Amniotic epithelial cell (primary cell): ENCODE measurements at regions not wholly inside any gene's neighbourhood (a gene's known extent, or its start where the extent isn't known, plus 50 kb on each side); places are given as distances from the start of the nearest gene placed in this dataset.

ENCODE experiments used
- DNase-seq: peaks from one replicate; pipeline ENCODE4 v3.0.0-alpha.2; 2010; ENCODE audit warnings: low read depth

DNA sequence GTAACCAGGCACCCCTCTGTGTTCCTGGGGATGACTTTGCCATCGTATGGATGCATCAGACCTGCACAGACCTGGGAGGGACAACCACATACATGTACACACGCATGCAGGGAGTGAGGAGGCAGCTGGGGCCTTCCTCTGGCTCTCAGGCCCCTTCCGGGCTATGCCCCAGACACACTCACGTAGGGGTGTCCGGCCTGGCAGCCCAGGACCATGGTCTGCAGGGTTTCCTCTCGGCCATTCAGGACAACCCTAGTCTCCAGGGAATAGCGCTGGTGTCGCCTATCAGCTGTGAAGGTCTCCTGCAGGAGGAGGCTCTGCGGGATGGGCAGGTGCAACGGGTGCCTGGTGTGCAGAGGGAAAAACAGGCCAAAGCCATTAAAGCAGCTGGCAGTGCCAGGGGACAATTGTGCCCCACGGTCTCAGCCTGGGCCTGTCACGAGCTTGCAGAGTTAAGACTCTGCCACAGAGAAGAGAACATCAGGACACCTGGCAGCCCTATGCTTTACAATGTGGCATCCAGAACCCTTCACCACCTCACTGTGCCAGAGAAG is 101.4 kb downstream of the RMI2 start:
- no peak for DNase-seq

DNA sequence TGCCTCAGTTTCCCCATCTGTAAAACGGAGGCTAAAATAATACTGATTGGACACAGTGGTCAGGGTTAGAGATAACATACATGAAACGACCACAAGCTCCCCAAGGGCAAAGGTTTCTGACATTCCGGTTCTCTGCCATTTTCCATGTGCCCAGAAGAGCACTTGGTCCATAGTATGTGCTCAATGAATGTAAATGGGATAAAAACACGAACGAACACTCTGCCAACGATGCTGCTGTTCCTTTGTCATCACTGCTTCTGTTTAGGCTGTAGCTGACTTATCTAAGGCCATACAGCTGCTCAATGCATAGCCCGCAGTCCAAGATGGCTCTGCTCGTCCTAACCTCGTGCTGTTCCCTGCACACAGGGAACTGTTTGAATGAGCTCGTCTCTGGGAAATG is 102.0 kb downstream of the RMI2 start:
- DNase-seq = no peak

DNA sequence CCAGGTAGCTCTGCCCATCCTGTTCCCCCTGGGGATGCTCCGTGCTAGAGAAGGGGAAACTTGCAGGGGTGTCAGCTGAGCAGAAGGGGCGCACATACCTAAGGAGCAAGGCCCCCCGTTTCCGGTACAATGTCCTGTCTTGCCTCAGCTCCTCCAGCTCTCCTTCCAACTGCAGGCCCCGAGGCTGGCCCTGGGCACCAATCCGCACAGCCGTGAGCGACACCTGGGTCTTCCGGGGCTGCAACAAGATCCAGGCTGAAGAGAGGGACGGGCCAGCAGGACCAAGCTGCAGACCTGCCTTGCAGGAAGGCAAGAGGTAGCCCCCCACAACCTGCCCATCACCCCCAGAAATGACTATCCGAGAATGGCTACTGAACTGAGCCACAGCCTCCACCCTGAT is 102.6 kb downstream of the RMI2 start:
- no peak for DNase-seq

DNA sequence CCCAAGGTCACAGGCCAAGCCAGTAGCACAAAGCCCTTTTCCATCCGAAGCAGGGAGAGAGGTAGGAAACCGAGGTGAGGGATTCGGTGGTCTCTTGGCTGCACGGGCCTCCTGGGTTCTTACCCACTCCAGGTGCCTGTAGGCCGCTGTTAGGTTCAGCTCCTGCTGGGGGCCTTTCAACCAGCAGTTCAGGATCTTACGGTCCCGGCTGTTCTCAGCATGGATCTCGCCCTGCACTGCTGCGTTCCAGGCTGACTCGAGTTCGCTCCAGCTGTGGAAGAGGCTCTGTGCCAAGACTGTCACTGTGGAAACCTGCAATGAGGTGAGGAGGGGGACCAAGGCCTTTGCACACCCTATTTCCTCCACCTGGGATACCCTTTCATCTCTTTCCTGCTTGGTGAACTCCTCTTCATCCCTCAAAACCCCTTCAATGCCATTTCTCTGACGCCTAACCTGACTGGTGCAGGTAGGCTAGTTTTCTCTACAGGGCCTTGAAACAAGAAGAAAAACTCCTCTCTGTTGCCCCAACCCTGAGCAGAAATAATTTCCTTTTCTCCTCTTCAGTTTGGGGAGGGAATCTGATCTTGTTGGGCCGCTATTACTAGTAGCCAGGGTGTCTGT is 103.6 kb downstream of the RMI2 start:
- DNase-seq = no peak

- no peak for DNase-seq
Observed at GRCh38 chr16:11449716-11450115, 104.5 kb downstream of the RMI2 start.

DNA sequence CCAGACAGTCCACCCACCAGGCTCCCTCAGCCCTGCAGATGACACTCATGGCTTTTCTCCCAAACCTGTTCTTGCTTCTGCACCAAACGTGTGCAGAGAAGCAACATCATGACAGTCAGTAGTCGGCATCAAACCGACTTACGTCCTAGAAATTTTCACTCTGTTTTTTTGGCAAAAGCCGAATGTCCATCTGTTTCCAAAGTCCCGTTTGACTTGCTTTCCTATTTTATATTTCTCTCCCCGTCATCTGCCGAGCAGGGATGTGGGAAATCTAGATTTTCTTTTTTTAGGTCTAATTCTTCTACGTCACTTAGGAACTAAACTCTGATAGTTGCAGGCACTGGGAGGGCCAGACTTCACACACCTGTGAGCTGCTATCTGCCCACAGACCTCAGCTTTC is 104.9 kb downstream of the RMI2 start:
- no peak for DNase-seq

DNA sequence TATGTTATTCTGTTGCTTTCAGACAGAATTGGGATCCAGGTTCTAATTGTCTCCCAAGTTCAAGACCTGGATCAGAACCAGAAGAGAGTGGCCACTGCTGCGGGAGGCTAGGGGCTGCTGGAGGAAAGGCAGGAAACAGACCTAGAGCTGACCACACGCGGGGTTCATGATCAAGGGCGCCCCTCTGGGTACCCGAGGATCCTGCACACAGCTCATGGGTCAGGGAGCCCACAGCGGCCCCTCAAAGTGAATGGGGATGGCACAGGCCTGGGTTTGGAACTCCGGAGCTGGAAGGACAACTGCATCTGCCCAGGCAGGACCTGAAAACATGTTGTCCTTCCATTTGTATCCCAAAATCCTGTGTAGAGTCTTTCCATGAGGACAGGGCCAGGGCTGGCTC is 107.0 kb downstream of the RMI2 start:
- DNase-seq = no peak

DNA sequence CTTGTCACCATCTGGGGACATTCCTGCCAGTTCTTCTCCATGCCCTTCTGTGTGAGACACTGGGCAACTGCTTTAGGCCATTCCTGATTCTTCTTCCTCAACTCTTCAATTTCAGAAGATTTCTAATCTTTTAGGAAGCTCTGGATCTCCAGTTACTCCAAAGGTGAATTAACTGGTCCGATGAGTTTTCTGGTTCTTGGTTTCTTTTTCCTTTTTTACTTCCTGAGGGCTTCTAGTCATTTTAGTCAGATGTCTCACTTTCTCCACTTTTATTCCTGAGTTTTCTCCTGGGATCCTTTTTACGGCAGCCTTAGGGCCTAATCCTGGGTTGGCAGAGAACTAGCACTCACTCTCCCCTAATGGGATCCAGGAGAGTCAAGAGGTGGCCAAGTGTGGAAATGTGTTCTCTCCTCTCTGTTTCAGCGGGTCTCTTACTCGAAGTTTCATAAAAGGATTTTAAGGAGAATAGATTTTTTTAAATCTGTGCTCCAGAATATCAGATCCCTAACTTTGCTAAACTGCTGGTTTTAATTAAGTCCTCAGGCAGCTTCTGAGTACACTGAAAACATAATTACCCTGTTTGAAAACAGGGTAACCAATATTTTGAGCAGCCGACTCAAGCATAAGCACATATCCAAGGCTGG is 107.6 kb downstream of the RMI2 start:
- no peak for DNase-seq

- no peak for DNase-seq
Observed at GRCh38 chr16:11456741-11457140, 111.5 kb downstream of the RMI2 start.

GRCh38 chr16:11459722-11460121 is 114.5 kb downstream of the RMI2 start:
- no peak for DNase-seq

DNA sequence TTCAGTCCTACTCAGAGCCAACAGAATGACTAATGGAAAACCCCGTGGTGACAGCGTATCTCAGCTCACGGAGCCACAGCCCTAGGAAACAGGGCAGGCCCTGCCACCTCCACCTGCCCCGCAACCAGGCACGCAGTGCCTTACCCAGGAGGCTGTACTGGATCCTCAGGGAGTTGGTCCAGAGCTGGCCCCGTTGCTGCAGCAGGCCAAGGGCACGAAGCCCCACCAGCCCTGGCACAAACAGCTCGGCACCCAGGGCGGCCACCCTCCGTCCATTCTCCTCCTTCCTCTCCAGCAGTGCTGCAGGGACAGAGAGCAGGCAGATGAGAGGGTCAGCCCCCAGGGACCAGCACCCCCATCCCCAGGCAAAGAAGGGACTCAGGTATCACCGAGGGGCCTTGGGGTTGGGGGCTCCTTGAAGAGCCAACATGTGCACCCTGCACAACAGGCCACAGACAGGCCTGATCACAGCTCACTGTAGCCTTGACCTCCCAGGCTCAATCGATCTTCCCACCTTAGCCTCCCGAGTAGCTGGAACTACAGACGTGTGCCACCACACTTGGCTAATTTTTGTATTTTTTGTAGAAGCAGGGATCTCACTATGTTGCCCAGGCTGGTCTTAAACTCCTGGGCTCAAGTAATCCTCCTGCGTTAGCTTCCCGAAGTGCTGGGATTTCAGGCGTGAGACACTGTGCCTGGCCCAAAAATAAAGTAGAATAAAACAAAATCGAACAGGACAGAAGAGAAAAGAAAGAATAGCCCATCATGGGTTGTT is 115.7 kb downstream of the RMI2 start:
- DNase-seq = no peak

DNA sequence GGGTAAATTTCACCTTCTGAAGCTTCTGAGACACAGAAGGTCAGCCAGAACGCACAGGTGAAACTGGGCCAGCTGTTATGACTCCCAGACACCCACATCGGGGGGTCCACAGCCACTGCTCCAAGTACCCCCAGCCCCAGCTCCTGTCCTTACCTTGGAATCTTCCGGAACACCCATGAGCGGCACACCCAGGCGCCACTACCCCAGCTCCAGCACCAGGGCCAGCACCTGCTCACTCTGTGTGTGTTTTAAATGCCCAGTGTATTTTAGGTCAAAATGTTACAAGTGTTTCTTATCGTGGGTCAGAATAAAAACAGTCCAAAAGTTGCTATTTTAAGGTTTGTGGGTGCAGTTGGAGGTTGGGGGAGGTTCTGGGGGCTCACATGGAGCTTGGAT is 116.3 kb downstream of the RMI2 start:
- no peak for DNase-seq

- DNase-seq = no peak
Observed at GRCh38 chr16:11462036-11462435, 116.8 kb downstream of the RMI2 start.

GRCh38 chr16:11462861-11463260 is 117.6 kb downstream of the RMI2 start:
- no peak for DNase-seq

DNA sequence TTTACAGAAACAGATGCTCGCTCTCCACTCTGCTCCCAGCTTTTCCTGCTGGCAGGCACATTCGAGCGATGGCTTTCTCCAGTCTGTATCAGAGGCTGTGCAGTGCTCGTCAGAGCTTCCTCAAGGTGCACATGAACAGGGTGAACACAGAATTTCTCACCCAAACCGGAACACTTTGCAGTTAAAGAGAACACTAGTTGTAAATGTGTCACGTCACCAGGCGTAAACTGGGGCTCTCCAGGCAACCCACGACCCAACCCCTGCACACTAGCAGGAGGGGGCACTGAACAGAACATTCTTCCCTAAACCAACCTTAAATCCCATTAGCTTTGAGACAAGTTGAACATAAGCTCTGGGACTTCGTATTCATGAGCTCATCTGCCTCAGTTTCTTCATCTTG is 119.0 kb downstream of the RMI2 start:
- no peak for DNase-seq

GRCh38 chr16:11465675-11466074 is 120.4 kb downstream of the RMI2 start:
- no peak for DNase-seq

- DNase-seq = peak; percentile 4
Observed at GRCh38 chr16:11470676-11471415, 115.9 kb downstream of the LITAF start.

- no peak for DNase-seq
Observed at GRCh38 chr16:11471548-11471947, 115.2 kb downstream of the LITAF start.

DNA sequence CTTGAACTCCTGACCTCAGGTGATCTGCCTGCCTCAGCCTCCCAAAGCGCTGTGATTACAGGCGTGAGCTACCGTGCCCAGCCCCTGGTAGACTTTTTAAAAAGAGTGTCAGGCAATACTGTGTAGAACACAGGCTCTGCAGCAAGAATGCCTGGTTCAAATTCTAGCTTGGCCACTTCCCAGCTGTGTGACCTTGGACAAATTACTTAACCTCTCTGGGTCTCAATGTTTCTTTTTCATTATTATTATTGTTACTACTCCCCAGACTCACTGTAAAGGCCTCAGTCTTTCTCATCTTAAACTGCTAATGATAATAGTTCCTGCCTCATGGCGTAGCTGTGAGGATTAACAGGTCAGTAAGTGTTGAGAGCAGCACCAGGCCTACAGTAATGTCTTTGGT is 114.3 kb downstream of the LITAF start:
- DNase-seq = no peak

DNA sequence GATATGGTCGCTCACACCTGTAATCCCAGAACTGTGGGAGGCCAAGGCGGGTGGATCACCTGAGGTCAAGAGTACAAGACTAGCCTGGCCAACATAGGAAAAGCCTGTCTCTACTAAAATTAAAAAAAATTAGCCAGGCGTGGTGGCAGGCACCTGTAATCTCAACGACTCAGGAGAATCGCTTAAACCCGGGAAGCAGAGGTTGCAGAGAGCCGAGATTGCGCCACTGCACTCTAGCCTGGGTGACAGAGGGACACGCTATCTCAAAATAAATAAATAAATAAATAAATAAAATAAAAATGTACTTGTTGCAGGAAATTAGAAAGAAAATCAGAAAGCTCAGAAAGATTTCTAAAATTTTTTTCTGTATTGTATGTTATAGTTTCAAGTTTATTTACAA is 113.9 kb downstream of the LITAF start:
- DNase-seq = no peak

DNA sequence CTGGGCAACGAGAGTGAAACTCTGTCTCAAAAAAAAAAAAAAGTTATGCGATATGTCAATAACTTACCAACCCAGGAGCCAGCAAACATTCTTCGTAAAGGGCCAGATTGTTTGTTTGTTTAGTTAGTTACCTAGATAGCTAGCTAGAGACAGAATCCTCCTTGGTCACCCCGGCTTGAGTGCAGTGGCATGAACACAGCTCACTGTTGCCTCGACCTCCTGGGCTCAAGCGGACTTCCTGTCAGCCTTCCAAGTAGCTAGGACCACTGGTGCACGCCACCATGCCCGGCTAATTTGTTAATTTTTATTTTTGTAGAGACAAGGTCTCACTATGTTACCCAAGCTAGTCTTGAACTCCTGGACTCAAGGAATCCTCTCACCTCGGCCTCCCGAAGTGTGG is 113.0 kb downstream of the LITAF start:
- DNase-seq = no peak

GRCh38 chr16:11474617-11475291 is 112.0 kb downstream of the LITAF start:
- no peak for DNase-seq
